Keratinocyte (primary cell): ENCODE measurements at regions not wholly inside any gene's neighbourhood (a gene's known extent, or its start where the extent isn't known, plus 50 kb on each side); places are given as distances from the start of the nearest gene placed in this dataset.
"Not testable (repeated sequence)": the region's sequence is repeated elsewhere in the genome, so short reads cannot be mapped to it uniquely, and the experiment has no call there.

Experiments used
- DNase-seq: peaks from one replicate; pipeline ENCODE4 v3.0.0-alpha.2; 2011; ENCODE audit warnings: low read depth, missing footprints, low spot score
- FAIRE-seq: peaks from 2 replicates; lab custom pipeline; 2011; peaks lifted over from hg19 to GRCh38; lab: Jason Lieb, UNC
- H2AFZ ChIP-seq: 2 replicates; pipeline ENCODE4 v1.6.0; 2012; ENCODE audit warnings: low read length, control low read depth, inconsistent platforms; ENCODE audit not compliant: control insufficient read depth
- H3K27ac ChIP-seq: 2 replicates; pipeline ENCODE4 v1.5.1; 2011; ENCODE audit warnings: low read length; ENCODE audit not compliant: control insufficient read depth, insufficient read depth
- H3K27me3 ChIP-seq: 3 replicates; pipeline ENCODE4 v1.6.0; 2011; ENCODE audit warnings: low read length; ENCODE audit not compliant: control insufficient read depth, insufficient read depth; ENCODE audit errors: extremely low read depth
- H3K36me3 ChIP-seq, 2 experiments: 2 replicates in 1 of 2; 3 replicates in 1 of 2; pipeline ENCODE4 v1.5.1; 2011; ENCODE audit warnings: low read length in 2 of 2, mild to moderate bottlenecking in 1 of 2; ENCODE audit not compliant: control insufficient read depth in 2 of 2, insufficient read depth in 2 of 2; ENCODE audit errors: extremely low read depth in 1 of 2
- H3K4me1 ChIP-seq: 3 replicates; pipeline ENCODE4 v1.5.1; 2011; ENCODE audit warnings: low read length; ENCODE audit not compliant: control insufficient read depth, insufficient read depth; ENCODE audit errors: extremely low read depth
- H3K4me2 ChIP-seq: 3 replicates; pipeline ENCODE4 v1.6.0; 2011; ENCODE audit warnings: low read depth, low read length; ENCODE audit not compliant: control insufficient read depth, insufficient read depth; ENCODE audit errors: extremely low read depth
- H3K4me3 ChIP-seq, 3 experiments: fragments of 200-600 bp in 1 of 3; sonication (generic) in 1 of 3; 2 replicates in 2 of 3; 3 replicates in 1 of 3; pipeline ENCODE4 v1.5.1; 2011 to 2016; ENCODE audit warnings: low read length in 3 of 3, mild to moderate bottlenecking in 3 of 3, control low read depth in 2 of 3, inconsistent platforms in 1 of 3, low read depth in 1 of 3, mixed read lengths in 1 of 3, mixed run types in 1 of 3, moderate library complexity in 1 of 3; ENCODE audit not compliant: control insufficient read depth in 2 of 3, insufficient read depth in 2 of 3; ENCODE audit errors: extremely low read depth in 1 of 3
- H3K79me2 ChIP-seq: 2 replicates; pipeline ENCODE4 v1.6.0; 2012; ENCODE audit warnings: low read length; ENCODE audit not compliant: control insufficient read depth, insufficient read depth
- H3K9ac ChIP-seq: 3 replicates; pipeline ENCODE4 v1.6.0; 2011; ENCODE audit warnings: low read length; ENCODE audit not compliant: control insufficient read depth, insufficient read depth; ENCODE audit errors: extremely low read depth
- H3K9me1 ChIP-seq: 3 replicates; pipeline ENCODE4 v1.6.0; 2011; ENCODE audit warnings: low read length; ENCODE audit not compliant: control insufficient read depth, insufficient read depth; ENCODE audit errors: extremely low read depth
- H3K9me3 ChIP-seq: 2 replicates; pipeline ENCODE4 v1.5.1; 2012; ENCODE audit warnings: low read depth, low read length; ENCODE audit not compliant: control insufficient read depth
- H4K20me1 ChIP-seq: 3 replicates; pipeline ENCODE4 v1.6.0; 2011; ENCODE audit warnings: low read length; ENCODE audit not compliant: control insufficient read depth, insufficient read depth; ENCODE audit errors: extremely low read depth
- EZH2 ChIP-seq: IDR thresholded peaks from one replicate; pipeline ENCODE4 v1.6.1; 2012; ENCODE audit warnings: inconsistent platforms, mild to moderate bottlenecking, low read length, moderate library complexity
- dilution Hi-C: fragments of 300-500 bp; cut with MboI; formaldehyde crosslinking; loops from one replicate; pipeline ENCODE4 v1.7.0; 2020; ENCODE audit warnings: low sequenced_read_pairs; ENCODE audit not compliant: extremely low pct_ligation_motif_present
- TF ChIP-seq, protein P1 (sequence below), 3 experiments: IDR thresholded peaks in 1 of 3; conservative IDR thresholded peaks in 1 of 3; optimal IDR thresholded peaks in 1 of 3; 2 replicates in 2 of 3; 3 replicates in 1 of 3; pipeline versions ENCODE3 to v1.5.1; 2011; ENCODE audit warnings: low read length in 3 of 3, mild to moderate bottlenecking in 3 of 3, moderate library complexity in 2 of 3, control low read depth in 1 of 3, inconsistent platforms in 1 of 3; ENCODE audit not compliant: insufficient read depth in 2 of 3; ENCODE audit errors: extremely low read depth in 1 of 3

DNA sequence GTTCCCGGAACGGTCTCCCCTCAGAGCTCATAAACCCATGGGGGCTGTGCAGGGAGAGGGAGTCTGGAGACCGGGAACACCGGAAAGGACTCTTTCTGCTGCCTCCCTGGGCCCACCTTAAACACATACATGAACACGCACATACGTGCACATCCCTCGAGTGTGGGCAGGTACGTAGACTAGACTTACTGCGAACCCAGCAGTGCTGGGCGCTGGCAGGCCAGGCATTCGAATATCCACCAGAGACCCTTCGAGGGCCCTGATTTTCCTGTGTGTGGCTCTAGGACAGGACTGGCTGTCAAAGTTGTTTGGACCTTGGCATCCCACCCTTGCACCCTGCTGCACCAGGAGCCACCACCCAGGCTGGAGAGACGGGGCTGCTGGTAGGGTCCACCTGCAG is 102.7 kb downstream of the PLXNA1 start:
- Histone ChIP-seq H3K9ac (no peak overlapping the region), H3K9me1 (no peaks in the 10 kb centered on the region), H3K27me3 (no peaks in the 10 kb centered on the region), H2AFZ (no peak overlapping the region), H3K36me3 (no peaks in the 10 kb centered on the region), H3K9me3 (no peaks in the 10 kb centered on the region), H3K4me2 (no peak overlapping the region), H3K27ac (no peak overlapping the region), H3K4me1 (no peaks in the 10 kb centered on the region), H4K20me1 (no peaks in the 10 kb centered on the region), H3K79me2 (no peaks in the 10 kb centered on the region), H3K4me3 (no peak overlapping the region)
- FAIRE-seq (no peak), DNase-seq (no peak)
- dilution Hi-C loops: no loop called here
- TF ChIP-seq, protein P1, sequence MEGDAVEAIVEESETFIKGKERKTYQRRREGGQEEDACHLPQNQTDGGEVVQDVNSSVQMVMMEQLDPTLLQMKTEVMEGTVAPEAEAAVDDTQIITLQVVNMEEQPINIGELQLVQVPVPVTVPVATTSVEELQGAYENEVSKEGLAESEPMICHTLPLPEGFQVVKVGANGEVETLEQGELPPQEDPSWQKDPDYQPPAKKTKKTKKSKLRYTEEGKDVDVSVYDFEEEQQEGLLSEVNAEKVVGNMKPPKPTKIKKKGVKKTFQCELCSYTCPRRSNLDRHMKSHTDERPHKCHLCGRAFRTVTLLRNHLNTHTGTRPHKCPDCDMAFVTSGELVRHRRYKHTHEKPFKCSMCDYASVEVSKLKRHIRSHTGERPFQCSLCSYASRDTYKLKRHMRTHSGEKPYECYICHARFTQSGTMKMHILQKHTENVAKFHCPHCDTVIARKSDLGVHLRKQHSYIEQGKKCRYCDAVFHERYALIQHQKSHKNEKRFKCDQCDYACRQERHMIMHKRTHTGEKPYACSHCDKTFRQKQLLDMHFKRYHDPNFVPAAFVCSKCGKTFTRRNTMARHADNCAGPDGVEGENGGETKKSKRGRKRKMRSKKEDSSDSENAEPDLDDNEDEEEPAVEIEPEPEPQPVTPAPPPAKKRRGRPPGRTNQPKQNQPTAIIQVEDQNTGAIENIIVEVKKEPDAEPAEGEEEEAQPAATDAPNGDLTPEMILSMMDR (optimal IDR thresholded peaks at IDR 0.05 in 1 of 3, IDR thresholded peaks at IDR 0.05 in 1 of 3, conservative IDR thresholded peaks at IDR 0.05 in 1 of 3; ENCODE audit: extremely low read depth in 1 of 3, insufficient read depth in 2 of 3, low read length in 3 of 3): no peak
- TF ChIP-seq EZH2: no peak

DNA sequence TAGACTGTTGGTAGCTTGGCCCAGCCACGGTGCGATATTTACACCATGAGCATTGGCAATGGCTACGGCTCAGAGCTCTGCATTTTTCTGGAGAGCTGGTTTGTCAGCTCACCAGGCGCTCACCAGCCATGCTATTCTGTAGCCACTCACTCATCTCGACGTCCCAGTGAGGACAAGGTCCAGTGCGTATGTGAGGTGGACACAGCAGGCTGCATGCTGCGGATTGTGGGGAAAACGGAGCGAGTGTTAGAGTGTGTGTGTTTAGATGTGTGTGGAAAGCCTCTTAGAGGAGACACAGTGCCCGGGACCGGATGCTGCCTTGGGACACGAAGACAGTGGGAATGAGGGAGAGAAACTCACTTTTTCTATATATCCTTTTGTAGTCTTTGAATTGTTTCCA is 103.7 kb downstream of the PLXNA1 start:
- dilution Hi-C loops: not testable (repeated sequence)

DNA sequence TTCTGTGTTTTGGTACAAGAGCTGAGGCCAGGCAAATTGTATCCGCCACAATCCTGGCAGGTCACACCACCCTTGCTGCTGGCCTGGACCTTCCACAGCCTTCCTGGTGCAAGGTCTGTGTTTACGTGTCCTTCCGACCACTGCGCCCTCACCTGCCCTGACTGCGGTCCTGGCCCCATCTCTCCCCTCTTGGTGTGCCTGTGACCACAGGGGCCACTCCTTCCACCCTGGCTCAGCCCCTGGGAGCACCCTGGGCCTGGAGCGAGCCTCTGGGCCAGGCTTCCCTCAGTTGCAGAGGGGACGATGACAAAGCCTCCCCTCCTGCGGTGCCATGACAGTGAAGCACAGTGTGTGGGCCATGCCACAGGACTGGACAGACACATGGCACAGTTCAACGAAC is 104.5 kb downstream of the PLXNA1 start:
- Histone ChIP-seq H3K79me2 (no peaks in the 10 kb centered on the region), H3K9me3 (no peaks in the 10 kb centered on the region), H3K4me3 (no peak overlapping the region), H3K9me1 (no peaks in the 10 kb centered on the region), H3K9ac (no peak overlapping the region), H3K27ac (no peak overlapping the region), H4K20me1 (no peaks in the 10 kb centered on the region), H3K36me3 (no peaks in the 10 kb centered on the region), H3K27me3 (peaks cover 6% of the 10 kb centered on the region), H3K4me2 (no peak overlapping the region), H2AFZ (no peak overlapping the region), H3K4me1 (no peaks in the 10 kb centered on the region)
- FAIRE-seq: no peak
- TF ChIP-seq, protein P1 (optimal IDR thresholded peaks at IDR 0.05 in 1 of 3, IDR thresholded peaks at IDR 0.05 in 1 of 3, conservative IDR thresholded peaks at IDR 0.05 in 1 of 3; ENCODE audit: extremely low read depth in 1 of 3, insufficient read depth in 2 of 3, low read length in 3 of 3): no peak
- no peak for TF ChIP-seq EZH2
- DNase-seq: no peak
- dilution Hi-C loops: no loop called here

More for the DNA sequence above, 103.7 kb downstream of the PLXNA1 start:
- H3K36me3 ChIP-seq, H3K27ac ChIP-seq, H3K9me3 ChIP-seq, H3K4me2 ChIP-seq, H4K20me1 ChIP-seq, H3K9me1 ChIP-seq, H3K79me2 ChIP-seq, H3K27me3 ChIP-seq, H3K4me1 ChIP-seq, DNase-seq, H3K9ac ChIP-seq, H2AFZ ChIP-seq, H3K4me3 ChIP-seq, FAIRE-seq: not testable (repeated sequence)
